Heart right ventricle (tissue), 16 donors: ENCODE measurements at regions not wholly inside any gene's neighbourhood (a gene's known extent, or its start where the extent isn't known, plus 50 kb on each side); places are given as distances from the start of the nearest gene placed in this dataset.

Experiments used
- ATAC-seq, 8 donors: fragments of 200-7000 bp; cut with Tn5 transposase; one replicate each; pipeline ENCODE4 v1.9.1; 2020; ENCODE audit warnings: mild to moderate bottlenecking in 8 of 8, moderate library complexity in 8 of 8, moderate number of reproducible peaks in 1 of 8
- DNase-seq, 2 donors: peaks; one replicate each; pipeline ENCODE4 v3.0.0-alpha.2; 2020
- H3K27ac ChIP-seq, 10 donors: fragments of 200-600 bp; sonication (generic) in 2 of 10; one replicate each; pipeline versions ENCODE4 v1.5.0 to v1.8.0; 2020 to 2022; ENCODE audit warnings: mild to moderate bottlenecking in 3 of 10
- H3K27me3 ChIP-seq, 7 donors: fragments of 200-600 bp; one replicate each; pipeline ENCODE4 v1.8.0; 2021 to 2022; ENCODE audit warnings: mild to moderate bottlenecking in 2 of 7
- H3K36me3 ChIP-seq, 9 donors: fragments of 200-600 bp; sonication (generic) in 1 of 9; one replicate each; pipeline versions ENCODE4 v1.5.0 to v1.8.0; 2020 to 2022; ENCODE audit warnings: mild to moderate bottlenecking in 2 of 9
- H3K4me1 ChIP-seq, 9 donors: fragments of 200-600 bp; sonication (generic) in 1 of 9; one replicate each; pipeline versions ENCODE4 v1.5.0 to v1.8.0; 2020 to 2022; ENCODE audit warnings: mild to moderate bottlenecking in 4 of 9
- H3K4me3 ChIP-seq, 10 donors: fragments of 200-600 bp; sonication (generic) in 2 of 10; one replicate each; pipeline versions ENCODE4 v1.5.0 to v1.8.0; 2020 to 2022; ENCODE audit warnings: mild to moderate bottlenecking in 7 of 10, moderate library complexity in 2 of 10
- H3K9me3 ChIP-seq, 11 donors: fragments of 200-600 bp in 10 of 11; sonication (generic) in 2 of 11; one replicate each; pipeline versions ENCODE4 v1.5.0 to v1.8.0; 2013 to 2022; ENCODE audit warnings: mild to moderate bottlenecking in 2 of 11, control low read depth in 1 of 11, moderate library complexity in 1 of 11
- WGBS, 2 donors: extraction: QIAGEN DNeasy Blood & Tissue Kit; methylation state at CpG; one replicate each; pipeline ENCODE4 v1.1.7; 2013; ENCODE audit warnings: inconsistent platforms in 1 of 2; 5-methylcytosine and 5-hydroxymethylcytosine counted together
- intact Hi-C, 10 donors: fragments of 100-400 bp; cut with DNase I; formaldehyde crosslinking; loops; one replicate each; pipeline versions ENCODE4 v1.11.1 to v1.14.2; 2022
- TF ChIP-seq, protein P1 (sequence below), 9 donors: fragments of 200-600 bp; sonication (generic) in 2 of 9; IDR thresholded peaks; one replicate each; pipeline versions ENCODE4 v1.5.0 to v1.8.0; 2021 to 2022; ENCODE audit warnings: antibody characterized with exemption in 9 of 9, mild to moderate bottlenecking in 5 of 9, moderate library complexity in 1 of 9
- donor health status: Arrhythmogenic right ventricular cardiomyopathy.
- donor health status: ischemic (EF 13 %, LVEDD 7.1; RV severe dilation, severe dysfunction).
- donor health status: healthy with polysubstance abuse.
- donor health status: DM: no; HTN: yes; CAD: no.
- donor health status: DM: no; HTN: no; CAD: no.
- donor health status: ischemic (EF 25% LVEDD 6.9; RV normal size, moderate dysfunction).
- donor health status: ischemic (EF 25% LVEDD 5.7; RV mildly dilated, moderate dysfunction).
- donor health status: healthy.
- donor health status: DM: yes; HTN: yes; CAD: no.
- donor health status: Ischemic cardiomyopathy.
- donor health status: ischemic (EF 35%, LVEDD 5.7; RV mildly dilated, moderate dysfunction).
- donor health status: nonischemic (EF 11% LVEDD 7.7; RV severe dilation, severe dysfunction).
- donor health status: DM: yes; HTN: yes; CAD: no.
- donor health status: PGD.
- donor health status: ischemic (EF 29% LVEDD 5.4; RV normal size, mild dysfunction).
- donor health status: nonischemic (EF 23%, LVEDD 6.1; RV moderate dilation, normal function).

GRCh38 chr2:15786003-15786654, 154.2 kb upstream of the MYCN start:
- Histone ChIP-seq H3K27ac (no peak overlapping the region), H3K27me3 (peaks cover 0 to 43% (median 12%) of the 10 kb centered on the region in 7 donors), H3K9me3 (no peaks in the 10 kb centered on the region), H3K36me3 (no peaks in the 10 kb centered on the region), H3K4me3 (no peak overlapping the region), H3K4me1 (peaks cover 0 to 12% (median 6%) of the 10 kb centered on the region in 9 donors)
- ATAC-seq (no peak), DNase-seq (no peak)
- intact Hi-C loops = no loop called here
- TF ChIP-seq, protein P1, sequence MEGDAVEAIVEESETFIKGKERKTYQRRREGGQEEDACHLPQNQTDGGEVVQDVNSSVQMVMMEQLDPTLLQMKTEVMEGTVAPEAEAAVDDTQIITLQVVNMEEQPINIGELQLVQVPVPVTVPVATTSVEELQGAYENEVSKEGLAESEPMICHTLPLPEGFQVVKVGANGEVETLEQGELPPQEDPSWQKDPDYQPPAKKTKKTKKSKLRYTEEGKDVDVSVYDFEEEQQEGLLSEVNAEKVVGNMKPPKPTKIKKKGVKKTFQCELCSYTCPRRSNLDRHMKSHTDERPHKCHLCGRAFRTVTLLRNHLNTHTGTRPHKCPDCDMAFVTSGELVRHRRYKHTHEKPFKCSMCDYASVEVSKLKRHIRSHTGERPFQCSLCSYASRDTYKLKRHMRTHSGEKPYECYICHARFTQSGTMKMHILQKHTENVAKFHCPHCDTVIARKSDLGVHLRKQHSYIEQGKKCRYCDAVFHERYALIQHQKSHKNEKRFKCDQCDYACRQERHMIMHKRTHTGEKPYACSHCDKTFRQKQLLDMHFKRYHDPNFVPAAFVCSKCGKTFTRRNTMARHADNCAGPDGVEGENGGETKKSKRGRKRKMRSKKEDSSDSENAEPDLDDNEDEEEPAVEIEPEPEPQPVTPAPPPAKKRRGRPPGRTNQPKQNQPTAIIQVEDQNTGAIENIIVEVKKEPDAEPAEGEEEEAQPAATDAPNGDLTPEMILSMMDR (IDR thresholded peaks at IDR 0.05) = no peak
- WGBS, 2 donors = 88 to 92% methylated on average over 11 of the region's 11 CpGs

DNA sequence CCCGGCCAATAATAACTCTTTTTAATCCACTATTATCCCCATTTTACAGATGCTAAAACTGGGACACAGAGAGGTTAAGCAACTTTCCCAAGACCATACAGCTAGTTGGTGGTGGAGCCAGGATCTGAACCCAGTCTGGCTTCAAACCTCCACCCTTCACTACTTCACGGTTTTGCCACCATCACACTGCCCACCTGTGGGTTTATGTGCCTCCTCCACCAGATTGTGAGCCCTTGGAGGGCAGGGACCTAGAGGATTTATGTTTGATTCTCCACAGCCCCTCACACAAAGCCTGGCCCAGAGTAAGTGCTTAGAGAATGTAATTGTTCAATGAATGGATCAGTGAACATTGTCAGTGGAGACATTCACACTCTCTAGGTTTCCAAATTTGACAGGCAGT, 153.4 kb upstream of the MYCN start:
- intact Hi-C loops = no loop called here
- DNase-seq = no peak
- H3K27me3 ChIP-seq = peaks cover 0 to 39% (median 12%) of the 10 kb centered on the region in 7 donors
- no peak overlapping the region for H3K27ac ChIP-seq
- ATAC-seq = no peak
- H3K9me3 ChIP-seq = no peaks in the 10 kb centered on the region
- TF ChIP-seq, protein P1 (IDR thresholded peaks at IDR 0.05) = no peak
- no peak overlapping the region for H3K4me3 ChIP-seq
- peaks cover 0 to 12% (median 6%) of the 10 kb centered on the region in 9 donors for H3K4me1 ChIP-seq
- no peaks in the 10 kb centered on the region for H3K36me3 ChIP-seq
- 86 to 89% methylated on average over 2 of the region's 2 CpGs for WGBS, 2 donors

DNA sequence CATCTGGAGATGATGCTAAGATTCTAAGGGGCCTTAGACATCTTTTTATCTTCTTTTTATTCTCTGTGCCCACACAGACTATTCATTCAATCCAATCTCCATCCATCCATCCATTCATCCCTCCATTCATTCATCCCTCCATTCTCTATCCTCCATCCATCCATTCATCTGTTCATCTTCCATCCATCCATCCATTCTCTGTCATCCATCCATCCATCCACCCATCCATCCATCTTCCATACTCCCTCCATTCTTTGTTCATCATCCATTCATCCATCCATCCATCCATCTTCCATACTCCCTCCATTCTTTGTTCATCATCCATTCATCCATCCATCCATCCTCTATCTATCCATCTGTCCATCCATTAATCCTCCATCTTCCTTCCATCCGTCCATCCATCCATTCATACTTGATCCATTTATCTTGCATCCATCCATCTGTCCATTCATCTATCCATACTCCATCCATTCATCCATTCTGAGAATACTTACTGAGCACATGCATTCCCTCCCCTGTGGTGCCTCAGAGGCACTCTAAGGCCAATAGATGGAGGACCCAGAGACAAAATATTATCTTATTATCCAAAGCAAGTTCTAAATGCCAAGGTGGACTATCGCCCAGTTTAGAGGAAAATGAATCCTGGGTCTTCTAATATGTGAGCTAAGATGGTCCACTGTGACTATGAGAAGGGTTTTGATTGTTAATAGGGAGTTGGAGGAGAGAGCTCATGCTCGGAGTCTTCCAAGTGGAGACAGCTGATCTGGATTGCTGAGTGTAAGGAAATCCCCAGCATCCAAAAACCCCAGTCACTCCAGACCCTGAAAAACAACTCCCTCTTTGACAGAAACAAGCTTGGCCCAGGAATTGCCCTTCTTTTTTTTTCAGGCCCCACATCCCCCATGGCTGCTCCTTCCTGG, 152.6 kb upstream of the MYCN start:
- Histone ChIP-seq H3K4me3 (no peak overlapping the region), H3K27ac (no peak overlapping the region), H3K4me1 (peaks cover 0 to 12% (median 6%) of the 10 kb centered on the region in 9 donors), H3K27me3 (peaks cover 0 to 30% (median 7%) of the 10 kb centered on the region in 7 donors), H3K9me3 (no peaks in the 10 kb centered on the region), H3K36me3 (no peaks in the 10 kb centered on the region)
- DNase-seq (no peak), ATAC-seq (peak in 1 of 8 donors; percentile 30)
- TF ChIP-seq, protein P1 (IDR thresholded peaks at IDR 0.05) = no peak
- WGBS, 2 donors = 80 to 82% methylated on average over 3 of the region's 3 CpGs
- intact Hi-C loops = no loop called here

GRCh38 chr2:15788455-15788829, 151.9 kb upstream of the MYCN start:
- Histone ChIP-seq H3K9me3 (no peaks in the 10 kb centered on the region), H3K27me3 (peaks cover 0 to 23% (median 7%) of the 10 kb centered on the region in 7 donors), H3K4me1 (peaks cover 0 to 12% (median 6%) of the 10 kb centered on the region in 9 donors), H3K4me3 (no peak overlapping the region), H3K36me3 (no peaks in the 10 kb centered on the region), H3K27ac (no peak overlapping the region)
- intact Hi-C loops = no loop called here
- DNase-seq = no peak
- peak in 4 of 8 donors; percentile 21 to 50 (median 40) for ATAC-seq
- TF ChIP-seq, protein P1 (IDR thresholded peaks at IDR 0.05) = no peak
- 38 to 54% methylated on average over 11 of the region's 11 CpGs for WGBS, 2 donors
